GM12891 (cell line): ENCODE measurements at regions not wholly inside any gene's neighbourhood (a gene's known extent, or its start where the extent isn't known, plus 50 kb on each side); places are given as distances from the start of the nearest gene placed in this dataset.
"Not testable (repeated sequence)": the region's sequence is repeated elsewhere in the genome, so short reads cannot be mapped to it uniquely, and the experiment has no call there.

Experiments used
- DNase-seq: peaks from one replicate; pipeline ENCODE4 v3.0.0; 2011; ENCODE audit warnings: low spot score; ENCODE audit not compliant: insufficient read length
- FAIRE-seq: peaks from 2 replicates; lab custom pipeline; 2011; peaks lifted over from hg19 to GRCh38; lab: Jason Lieb, UNC
- PAX5 ChIP-seq: IDR thresholded peaks from 2 replicates; pipeline ENCODE4 v1.6.1; 2011; ENCODE audit warnings: low read length, moderate library complexity, mild to moderate bottlenecking; ENCODE audit not compliant: insufficient read depth, severe bottlenecking
- POLR2A ChIP-seq: IDR thresholded peaks from 2 replicates; pipeline ENCODE4 v1.6.1; 2011; ENCODE audit warnings: low read depth, low read length, control low read depth
- POLR2AphosphoS5 ChIP-seq: IDR thresholded peaks from 2 replicates; pipeline ENCODE4 v1.6.1; 2011; ENCODE audit warnings: low read depth, low read length, control low read depth
- POU2F2 ChIP-seq: IDR thresholded peaks from 2 replicates; pipeline ENCODE4 v1.6.1; 2011; ENCODE audit warnings: low read depth, mild to moderate bottlenecking, control low read depth, low read length, moderate library complexity
- SPI1 ChIP-seq: IDR thresholded peaks from 2 replicates; pipeline ENCODE4 v1.6.1; 2011; ENCODE audit warnings: low read depth, low read length, control low read depth
- TAF1 ChIP-seq: IDR thresholded peaks from 2 replicates; pipeline ENCODE4 v1.6.1; 2011; ENCODE audit warnings: low read depth, low read length, control low read depth

GRCh38 chr5:27125856-27126255 lies 87.5 kb upstream of the CDH9 start:
- no peak for DNase-seq
- TF ChIP-seq POLR2A (no peak), POU2F2 (no peak), PAX5 (no peak), POLR2AphosphoS5 (no peak), SPI1 (no peak), TAF1 (no peak)
- FAIRE-seq, result no peak

- FAIRE-seq (no peak), DNase-seq (no peak)
- TF ChIP-seq POLR2A, result no peak
- TF ChIP-seq TAF1, result no peak
- no peak for TF ChIP-seq SPI1
- TF ChIP-seq PAX5, result no peak
- TF ChIP-seq POU2F2, result no peak
- no peak for TF ChIP-seq POLR2AphosphoS5
Observed at GRCh38 chr5:27124590-27124989, 86.2 kb upstream of the CDH9 start.

GRCh38 chr5:27119736-27120321 lies 81.4 kb upstream of the CDH9 start:
- not testable (repeated sequence) for FAIRE-seq, DNase-seq

GRCh38 chr5:27103486-27103885 lies 65.1 kb upstream of the CDH9 start:
- DNase-seq, result no peak
- TF ChIP-seq TAF1 (no peak), SPI1 (no peak), POU2F2 (no peak), PAX5 (no peak), POLR2AphosphoS5 (no peak), POLR2A (no peak)
- FAIRE-seq, result no peak

- DNase-seq, FAIRE-seq: not testable (repeated sequence)
Observed at GRCh38 chr5:27095761-27096160, 57.4 kb upstream of the CDH9 start.

GRCh38 chr5:27093279-27093678 lies 54.9 kb upstream of the CDH9 start:
- no peak for FAIRE-seq
- TF ChIP-seq PAX5, result no peak
- TF ChIP-seq POU2F2, result no peak
- TF ChIP-seq POLR2AphosphoS5, result no peak
- TF ChIP-seq POLR2A, result no peak
- no peak for TF ChIP-seq TAF1
- no peak for TF ChIP-seq SPI1
- DNase-seq, result no peak

GRCh38 chr5:27091858-27092257 lies 53.5 kb upstream of the CDH9 start:
- no peak for FAIRE-seq
- no peak for DNase-seq
- TF ChIP-seq PAX5, result no peak
- no peak for TF ChIP-seq POU2F2
- no peak for TF ChIP-seq TAF1

GRCh38 chr5:27088822-27089221 lies 50.4 kb upstream of the CDH9 start:
- DNase-seq, FAIRE-seq: not testable (repeated sequence)
